ENCODE measurements at regions not wholly inside any gene's neighbourhood (a gene's known extent, or its start where the extent isn't known, plus 50 kb on each side); places are given as distances from the start of the nearest gene placed in this dataset.

DNA sequence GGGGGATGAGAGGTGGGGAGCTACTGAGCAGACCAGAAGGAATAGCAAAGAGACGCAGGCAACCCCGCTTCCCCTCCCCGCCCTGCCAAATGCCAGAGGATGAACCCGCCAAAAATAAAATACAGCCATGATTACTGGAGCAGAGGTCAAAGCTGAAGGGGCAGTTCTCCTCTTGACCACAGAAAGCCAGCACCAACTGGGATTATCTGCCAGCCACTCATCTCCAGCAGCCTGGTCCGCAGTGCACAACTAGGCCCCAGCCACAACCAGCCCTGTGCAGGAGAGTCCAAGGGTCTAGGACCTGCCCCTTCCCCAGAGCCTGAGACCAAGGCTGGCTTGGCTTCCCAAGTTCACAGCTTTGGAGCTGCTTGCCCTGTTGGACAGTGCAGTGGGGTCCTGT lies 67.4 kb upstream of the BCOR start:
- no peak for TF ChIP-seq EZH2 (IDR thresholded peaks at IDR 0.05; ENCODE audit: borderline replicate concordance, control insufficient read depth, low read depth, low read length)
- TF ChIP-seq SMC3 (IDR thresholded peaks at IDR 0.05; ENCODE audit: borderline replicate concordance, low read length): no peak
- TF ChIP-seq, protein P1, sequence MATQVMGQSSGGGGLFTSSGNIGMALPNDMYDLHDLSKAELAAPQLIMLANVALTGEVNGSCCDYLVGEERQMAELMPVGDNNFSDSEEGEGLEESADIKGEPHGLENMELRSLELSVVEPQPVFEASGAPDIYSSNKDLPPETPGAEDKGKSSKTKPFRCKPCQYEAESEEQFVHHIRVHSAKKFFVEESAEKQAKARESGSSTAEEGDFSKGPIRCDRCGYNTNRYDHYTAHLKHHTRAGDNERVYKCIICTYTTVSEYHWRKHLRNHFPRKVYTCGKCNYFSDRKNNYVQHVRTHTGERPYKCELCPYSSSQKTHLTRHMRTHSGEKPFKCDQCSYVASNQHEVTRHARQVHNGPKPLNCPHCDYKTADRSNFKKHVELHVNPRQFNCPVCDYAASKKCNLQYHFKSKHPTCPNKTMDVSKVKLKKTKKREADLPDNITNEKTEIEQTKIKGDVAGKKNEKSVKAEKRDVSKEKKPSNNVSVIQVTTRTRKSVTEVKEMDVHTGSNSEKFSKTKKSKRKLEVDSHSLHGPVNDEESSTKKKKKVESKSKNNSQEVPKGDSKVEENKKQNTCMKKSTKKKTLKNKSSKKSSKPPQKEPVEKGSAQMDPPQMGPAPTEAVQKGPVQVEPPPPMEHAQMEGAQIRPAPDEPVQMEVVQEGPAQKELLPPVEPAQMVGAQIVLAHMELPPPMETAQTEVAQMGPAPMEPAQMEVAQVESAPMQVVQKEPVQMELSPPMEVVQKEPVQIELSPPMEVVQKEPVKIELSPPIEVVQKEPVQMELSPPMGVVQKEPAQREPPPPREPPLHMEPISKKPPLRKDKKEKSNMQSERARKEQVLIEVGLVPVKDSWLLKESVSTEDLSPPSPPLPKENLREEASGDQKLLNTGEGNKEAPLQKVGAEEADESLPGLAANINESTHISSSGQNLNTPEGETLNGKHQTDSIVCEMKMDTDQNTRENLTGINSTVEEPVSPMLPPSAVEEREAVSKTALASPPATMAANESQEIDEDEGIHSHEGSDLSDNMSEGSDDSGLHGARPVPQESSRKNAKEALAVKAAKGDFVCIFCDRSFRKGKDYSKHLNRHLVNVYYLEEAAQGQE (IDR thresholded peaks at IDR 0.05; ENCODE audit: low read depth, low read length): no peak
- TF ChIP-seq, protein P2, sequence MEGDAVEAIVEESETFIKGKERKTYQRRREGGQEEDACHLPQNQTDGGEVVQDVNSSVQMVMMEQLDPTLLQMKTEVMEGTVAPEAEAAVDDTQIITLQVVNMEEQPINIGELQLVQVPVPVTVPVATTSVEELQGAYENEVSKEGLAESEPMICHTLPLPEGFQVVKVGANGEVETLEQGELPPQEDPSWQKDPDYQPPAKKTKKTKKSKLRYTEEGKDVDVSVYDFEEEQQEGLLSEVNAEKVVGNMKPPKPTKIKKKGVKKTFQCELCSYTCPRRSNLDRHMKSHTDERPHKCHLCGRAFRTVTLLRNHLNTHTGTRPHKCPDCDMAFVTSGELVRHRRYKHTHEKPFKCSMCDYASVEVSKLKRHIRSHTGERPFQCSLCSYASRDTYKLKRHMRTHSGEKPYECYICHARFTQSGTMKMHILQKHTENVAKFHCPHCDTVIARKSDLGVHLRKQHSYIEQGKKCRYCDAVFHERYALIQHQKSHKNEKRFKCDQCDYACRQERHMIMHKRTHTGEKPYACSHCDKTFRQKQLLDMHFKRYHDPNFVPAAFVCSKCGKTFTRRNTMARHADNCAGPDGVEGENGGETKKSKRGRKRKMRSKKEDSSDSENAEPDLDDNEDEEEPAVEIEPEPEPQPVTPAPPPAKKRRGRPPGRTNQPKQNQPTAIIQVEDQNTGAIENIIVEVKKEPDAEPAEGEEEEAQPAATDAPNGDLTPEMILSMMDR (IDR thresholded peaks at IDR 0.05 in 2 of 3, conservative IDR thresholded peaks at IDR 0.05 in 1 of 3; ENCODE audit: control insufficient read depth in 2 of 3, extremely low read depth in 1 of 3, insufficient read depth in 1 of 3, low read depth in 3 of 3, low read length in 3 of 3): no peak
- TF ChIP-seq CREB1 (IDR thresholded peaks at IDR 0.05; ENCODE audit: low read depth): no peak
- TF ChIP-seq FOS (IDR thresholded peaks at IDR 0.05; ENCODE audit: borderline replicate concordance, extremely low read depth, insufficient read length): no peak
- no peak for TF ChIP-seq RAD51 (IDR thresholded peaks at IDR 0.05)
- no peak for TF ChIP-seq RAD21 (IDR thresholded peaks at IDR 0.05; ENCODE audit: insufficient read depth, low read depth, low read length)
